Parathyroid adenoma (tissue), 2 donors: ENCODE measurements at regions not wholly inside any gene's neighbourhood (a gene's known extent, or its start where the extent isn't known, plus 50 kb on each side); places are given as distances from the start of the nearest gene placed in this dataset.

ENCODE experiments used
- H2AFZ ChIP-seq: fragments of 300-600 bp; sonication (generic); one replicate; pipeline ENCODE4 v1.7.0; 2017; ENCODE audit warnings: antibody characterized with exemption, mild to moderate bottlenecking
- H3K27ac ChIP-seq: fragments of 300-600 bp; sonication (generic); one replicate; pipeline ENCODE4 v1.7.0; 2017
- H3K27me3 ChIP-seq: fragments of 300-600 bp; sonication (generic); one replicate; pipeline ENCODE4 v1.7.0; 2017; ENCODE audit warnings: low read length; ENCODE audit not compliant: control insufficient read depth, insufficient read depth
- H3K36me3 ChIP-seq: fragments of 300-600 bp; sonication (generic); one replicate; pipeline ENCODE4 v1.7.0; 2017; ENCODE audit warnings: low read length; ENCODE audit not compliant: control insufficient read depth, insufficient read depth
- H3K4me1 ChIP-seq: fragments of 300-600 bp; sonication (generic); one replicate; pipeline ENCODE4 v1.7.0; 2017; ENCODE audit warnings: control low read depth
- H3K4me2 ChIP-seq: fragments of 300-600 bp; sonication (generic); one replicate; pipeline ENCODE4 v1.7.0; 2017; ENCODE audit warnings: low read length
- H3K4me3 ChIP-seq: fragments of 300-600 bp; sonication (generic); one replicate; pipeline ENCODE4 v1.7.0; 2017; ENCODE audit warnings: low read depth, low read length
- H3K79me2 ChIP-seq: fragments of 300-600 bp; sonication (generic); one replicate; pipeline ENCODE4 v1.7.0; 2017; ENCODE audit warnings: control low read depth
- H3K9ac ChIP-seq: fragments of 300-600 bp; sonication (generic); one replicate; pipeline ENCODE4 v1.7.0; 2017; ENCODE audit warnings: mild to moderate bottlenecking
- H3K9me3 ChIP-seq: fragments of 300-600 bp; sonication (generic); one replicate; pipeline ENCODE4 v1.7.0; 2017; ENCODE audit warnings: low read length; ENCODE audit not compliant: control insufficient read depth
- TF ChIP-seq, protein P1 (sequence below): fragments of 300-600 bp; sonication (generic); IDR thresholded peaks from one replicate; pipeline ENCODE4 v1.7.0; 2017; ENCODE audit warnings: antibody characterized with exemption, mild to moderate bottlenecking
- donor health status: primary hyperparathyroidism.

DNA sequence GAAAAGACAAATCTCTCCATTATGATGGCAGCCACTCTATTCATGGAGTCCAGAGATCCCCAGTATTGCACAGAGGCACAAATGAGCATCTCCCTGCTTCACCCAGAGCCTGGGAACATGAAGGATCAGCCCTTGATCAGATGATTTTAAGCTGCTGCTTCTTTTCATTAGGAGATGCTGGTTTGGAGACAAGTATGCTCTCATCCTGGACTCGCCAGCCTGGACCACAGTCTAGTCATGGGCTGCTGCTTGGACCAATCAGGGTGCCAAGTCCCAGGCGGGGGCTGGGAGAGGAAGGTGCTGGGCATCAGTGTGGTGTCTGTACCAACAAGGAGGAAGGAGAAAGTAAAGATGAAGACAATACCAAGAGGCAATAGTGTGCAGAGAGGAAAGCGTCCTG, 195.7 kb upstream of the FOXQ1 start:
- TF ChIP-seq, protein P1, sequence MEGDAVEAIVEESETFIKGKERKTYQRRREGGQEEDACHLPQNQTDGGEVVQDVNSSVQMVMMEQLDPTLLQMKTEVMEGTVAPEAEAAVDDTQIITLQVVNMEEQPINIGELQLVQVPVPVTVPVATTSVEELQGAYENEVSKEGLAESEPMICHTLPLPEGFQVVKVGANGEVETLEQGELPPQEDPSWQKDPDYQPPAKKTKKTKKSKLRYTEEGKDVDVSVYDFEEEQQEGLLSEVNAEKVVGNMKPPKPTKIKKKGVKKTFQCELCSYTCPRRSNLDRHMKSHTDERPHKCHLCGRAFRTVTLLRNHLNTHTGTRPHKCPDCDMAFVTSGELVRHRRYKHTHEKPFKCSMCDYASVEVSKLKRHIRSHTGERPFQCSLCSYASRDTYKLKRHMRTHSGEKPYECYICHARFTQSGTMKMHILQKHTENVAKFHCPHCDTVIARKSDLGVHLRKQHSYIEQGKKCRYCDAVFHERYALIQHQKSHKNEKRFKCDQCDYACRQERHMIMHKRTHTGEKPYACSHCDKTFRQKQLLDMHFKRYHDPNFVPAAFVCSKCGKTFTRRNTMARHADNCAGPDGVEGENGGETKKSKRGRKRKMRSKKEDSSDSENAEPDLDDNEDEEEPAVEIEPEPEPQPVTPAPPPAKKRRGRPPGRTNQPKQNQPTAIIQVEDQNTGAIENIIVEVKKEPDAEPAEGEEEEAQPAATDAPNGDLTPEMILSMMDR = no peak
- H3K9me3 ChIP-seq = no peaks in the 10 kb centered on the region
- H3K4me1 ChIP-seq = no peaks in the 10 kb centered on the region
- no peak overlapping the region for H3K4me3 ChIP-seq
- no peak overlapping the region for H3K27ac ChIP-seq
- H3K9ac ChIP-seq = no peak overlapping the region
- H3K36me3 ChIP-seq = no peaks in the 10 kb centered on the region
- H2AFZ ChIP-seq = no peak overlapping the region
- H3K27me3 ChIP-seq = no peaks in the 10 kb centered on the region
- H3K79me2 ChIP-seq = no peaks in the 10 kb centered on the region
- no peak overlapping the region for H3K4me2 ChIP-seq

DNA sequence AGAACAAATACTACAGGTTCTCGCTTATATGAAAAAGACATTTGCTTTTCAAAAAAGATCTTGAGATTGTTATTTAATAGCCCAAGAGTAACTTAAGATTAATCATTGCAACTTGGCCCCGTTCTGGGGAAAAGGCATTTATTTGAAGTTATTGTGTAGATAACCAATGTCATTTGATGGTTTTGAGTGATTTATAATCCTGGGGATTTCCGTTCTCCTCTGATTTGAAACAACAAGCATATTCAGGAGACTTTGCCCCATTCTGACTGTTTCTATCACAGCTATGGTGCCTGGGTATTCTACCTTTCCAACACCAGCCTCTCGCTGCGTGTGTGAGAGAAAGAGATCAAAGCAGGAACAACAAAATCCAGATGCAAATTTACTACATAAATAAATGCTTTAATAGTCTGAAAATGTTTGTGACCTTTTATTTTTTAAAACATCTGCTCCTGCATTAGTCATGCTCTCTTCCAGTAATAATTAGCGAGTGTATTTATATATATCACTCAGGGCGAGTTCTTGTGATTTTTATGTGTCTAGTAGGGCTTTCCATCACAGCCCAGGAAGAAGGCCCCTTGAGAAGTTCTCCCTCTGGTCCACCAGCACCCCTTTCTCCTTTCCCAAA, 197.9 kb upstream of the FOXQ1 start:
- no peaks in the 10 kb centered on the region for H3K79me2 ChIP-seq
- no peak overlapping the region for H2AFZ ChIP-seq
- H3K27ac ChIP-seq = no peak overlapping the region
- no peaks in the 10 kb centered on the region for H3K27me3 ChIP-seq
- no peaks in the 10 kb centered on the region for H3K4me1 ChIP-seq
- no peaks in the 10 kb centered on the region for H3K9me3 ChIP-seq
- no peak overlapping the region for H3K9ac ChIP-seq
- H3K36me3 ChIP-seq = no peaks in the 10 kb centered on the region
- H3K4me3 ChIP-seq = no peak overlapping the region
- TF ChIP-seq, protein P1 = no peak
- no peak overlapping the region for H3K4me2 ChIP-seq

DNA sequence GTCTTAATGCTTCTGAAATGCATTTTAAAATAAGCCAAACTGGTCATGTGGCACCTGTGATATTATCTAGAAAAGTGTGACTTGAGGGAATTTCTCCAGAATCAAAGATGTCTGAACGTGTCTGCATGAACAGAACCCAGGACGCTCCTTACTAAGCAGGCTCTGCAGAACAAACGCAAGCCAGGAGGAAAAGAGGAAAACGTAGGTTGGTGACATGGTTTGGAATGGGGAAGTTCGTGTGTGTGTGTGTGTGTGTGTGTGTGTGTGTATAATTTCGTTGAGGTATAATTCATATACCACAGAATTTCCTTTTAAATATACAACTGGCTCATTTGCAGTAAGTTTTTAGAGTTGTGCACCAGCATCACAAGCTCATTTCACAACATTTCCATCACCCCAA, 200.5 kb upstream of the FOXQ1 start:
- Histone ChIP-seq H3K36me3 (no peaks in the 10 kb centered on the region), H3K4me3 (no peak overlapping the region), H3K27me3 (no peaks in the 10 kb centered on the region), H3K27ac (no peak overlapping the region), H3K9ac (no peak overlapping the region), H2AFZ (no peak overlapping the region), H3K79me2 (no peaks in the 10 kb centered on the region), H3K9me3 (no peaks in the 10 kb centered on the region), H3K4me1 (no peaks in the 10 kb centered on the region), H3K4me2 (no peak overlapping the region)
- TF ChIP-seq, protein P1 = no peak

DNA sequence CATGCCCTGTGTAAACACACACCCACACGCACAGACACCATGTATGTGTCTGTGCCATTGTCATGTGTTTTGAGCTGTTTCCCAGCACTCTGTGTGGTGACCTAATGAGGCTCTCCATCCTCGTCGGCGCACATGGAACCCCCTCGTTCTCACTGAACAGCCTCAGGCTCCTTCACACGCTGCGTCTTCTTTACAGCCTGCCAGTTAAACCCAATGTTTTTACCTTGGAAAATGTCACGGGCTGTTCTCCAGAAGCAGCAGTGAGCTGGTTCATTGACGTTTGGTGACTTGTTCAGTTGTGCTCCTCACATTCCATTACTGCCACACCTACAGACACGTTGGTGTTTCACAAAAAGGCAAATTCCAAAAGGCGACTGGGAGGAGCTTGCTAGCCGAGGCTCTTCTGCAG, 201.0 kb upstream of the FOXQ1 start:
- no peaks in the 10 kb centered on the region for H3K4me1 ChIP-seq
- no peaks in the 10 kb centered on the region for H3K36me3 ChIP-seq
- no peak overlapping the region for H2AFZ ChIP-seq
- no peak overlapping the region for H3K4me2 ChIP-seq
- no peak overlapping the region for H3K4me3 ChIP-seq
- H3K9me3 ChIP-seq = no peaks in the 10 kb centered on the region
- H3K79me2 ChIP-seq = no peaks in the 10 kb centered on the region
- TF ChIP-seq, protein P1 = no peak
- H3K9ac ChIP-seq = no peak overlapping the region
- no peaks in the 10 kb centered on the region for H3K27me3 ChIP-seq
- H3K27ac ChIP-seq = no peak overlapping the region

DNA sequence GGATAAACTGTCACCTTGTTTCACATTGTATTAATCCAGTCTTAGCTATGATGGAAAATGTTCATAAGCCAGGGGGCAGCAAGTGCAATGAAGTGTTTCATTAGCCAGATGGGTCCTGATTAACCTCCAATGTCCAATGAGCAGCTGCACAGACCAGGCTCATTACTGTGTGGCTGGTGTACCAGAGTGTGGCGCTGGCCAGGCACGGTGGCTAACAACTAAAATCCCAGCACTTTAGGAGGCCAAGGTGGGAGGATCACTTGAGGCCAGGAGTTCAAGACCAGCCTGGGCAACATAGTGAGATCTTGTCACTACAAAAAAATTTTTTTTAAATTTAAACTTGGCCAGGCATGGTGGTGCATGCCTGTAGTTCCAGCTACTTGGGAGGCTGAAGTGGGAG, 201.7 kb upstream of the FOXQ1 start:
- Histone ChIP-seq H3K4me3 (no peak overlapping the region), H3K4me2 (no peak overlapping the region), H3K36me3 (no peaks in the 10 kb centered on the region), H3K27me3 (no peaks in the 10 kb centered on the region), H3K4me1 (no peaks in the 10 kb centered on the region), H2AFZ (no peak overlapping the region), H3K9ac (no peak overlapping the region), H3K9me3 (no peaks in the 10 kb centered on the region), H3K79me2 (no peaks in the 10 kb centered on the region), H3K27ac (no peak overlapping the region)
- TF ChIP-seq, protein P1 = no peak
